Type B pancreatic cell (in vitro differentiated cells): ENCODE measurements at regions not wholly inside any gene's neighbourhood (a gene's known extent, or its start where the extent isn't known, plus 50 kb on each side); places are given as distances from the start of the nearest gene placed in this dataset.
A peak's percentile ranks its signal among the peaks of the same experiment; 100 is the strongest.
"Not testable (repeated sequence)": the region's sequence is repeated elsewhere in the genome, so short reads cannot be mapped to it uniquely, and the experiment has no call there.

Source experiments
- DNase-seq: peaks from one replicate; pipeline ENCODE4 v3.0.0; 2021; ENCODE audit warnings: mixed read lengths; ENCODE audit not compliant: unreplicated experiment; ENCODE audit errors: extremely low spot score
- H3K27ac Mint-ChIP-seq: 2 replicates; pipeline ENCODE4 v1.8.0; 2021; ENCODE audit warnings: mild to moderate bottlenecking, mixed read lengths
- H3K27me3 Mint-ChIP-seq: 2 replicates; pipeline ENCODE4 v1.8.0; 2021; ENCODE audit warnings: mixed read lengths
- H3K36me3 Mint-ChIP-seq: 2 replicates; pipeline ENCODE4 v1.8.0; 2021; ENCODE audit warnings: mixed read lengths
- H3K4me1 Mint-ChIP-seq: one replicate; pipeline ENCODE4 v1.8.0; 2021; ENCODE audit warnings: mixed read lengths; ENCODE audit not compliant: unreplicated experiment
- H3K4me3 Mint-ChIP-seq: 2 replicates; pipeline ENCODE4 v1.8.0; 2021; ENCODE audit warnings: mild to moderate bottlenecking, mixed read lengths
- H3K9me3 Mint-ChIP-seq: 2 replicates; pipeline ENCODE4 v1.8.0; 2021; ENCODE audit warnings: mixed read lengths
- TF ChIP-seq, protein P1 (sequence below): fragments of 200-600 bp; sonication (generic); conservative IDR thresholded peaks from 2 replicates; pipeline ENCODE4 v1.5.0; 2021; ENCODE audit warnings: antibody characterized with exemption, mild to moderate bottlenecking

DNA sequence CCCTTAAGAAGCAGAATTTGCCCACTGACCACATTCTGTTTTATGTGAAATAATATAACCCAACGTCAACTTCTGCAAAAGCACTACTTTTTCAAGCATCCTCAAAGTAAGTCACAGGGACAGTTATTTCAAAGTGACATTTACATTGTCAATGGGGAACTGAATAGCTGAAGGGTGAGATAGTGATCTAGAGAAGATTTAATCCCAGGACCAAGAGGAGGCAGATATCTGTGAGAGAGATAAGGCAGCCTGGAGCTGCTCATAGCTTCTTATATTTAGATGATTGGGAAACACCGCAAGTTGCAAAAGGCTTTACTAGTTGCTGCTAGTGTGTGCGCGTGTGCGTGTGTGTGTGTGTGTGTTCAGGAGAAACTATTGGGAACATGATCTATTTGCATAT is 210.4 kb upstream of the RFX3 start:
- Mint-ChIP-seq H3K36me3 (no peaks in the 10 kb centered on the region), H3K4me1 (peaks cover 18% of the 10 kb centered on the region), H3K9me3 (no peaks in the 10 kb centered on the region), H3K4me3 (no peak overlapping the region), H3K27ac (no peak overlapping the region), H3K27me3 (no peaks in the 10 kb centered on the region)
- TF ChIP-seq, protein P1, sequence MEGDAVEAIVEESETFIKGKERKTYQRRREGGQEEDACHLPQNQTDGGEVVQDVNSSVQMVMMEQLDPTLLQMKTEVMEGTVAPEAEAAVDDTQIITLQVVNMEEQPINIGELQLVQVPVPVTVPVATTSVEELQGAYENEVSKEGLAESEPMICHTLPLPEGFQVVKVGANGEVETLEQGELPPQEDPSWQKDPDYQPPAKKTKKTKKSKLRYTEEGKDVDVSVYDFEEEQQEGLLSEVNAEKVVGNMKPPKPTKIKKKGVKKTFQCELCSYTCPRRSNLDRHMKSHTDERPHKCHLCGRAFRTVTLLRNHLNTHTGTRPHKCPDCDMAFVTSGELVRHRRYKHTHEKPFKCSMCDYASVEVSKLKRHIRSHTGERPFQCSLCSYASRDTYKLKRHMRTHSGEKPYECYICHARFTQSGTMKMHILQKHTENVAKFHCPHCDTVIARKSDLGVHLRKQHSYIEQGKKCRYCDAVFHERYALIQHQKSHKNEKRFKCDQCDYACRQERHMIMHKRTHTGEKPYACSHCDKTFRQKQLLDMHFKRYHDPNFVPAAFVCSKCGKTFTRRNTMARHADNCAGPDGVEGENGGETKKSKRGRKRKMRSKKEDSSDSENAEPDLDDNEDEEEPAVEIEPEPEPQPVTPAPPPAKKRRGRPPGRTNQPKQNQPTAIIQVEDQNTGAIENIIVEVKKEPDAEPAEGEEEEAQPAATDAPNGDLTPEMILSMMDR = no peak
- no peak for DNase-seq

DNA sequence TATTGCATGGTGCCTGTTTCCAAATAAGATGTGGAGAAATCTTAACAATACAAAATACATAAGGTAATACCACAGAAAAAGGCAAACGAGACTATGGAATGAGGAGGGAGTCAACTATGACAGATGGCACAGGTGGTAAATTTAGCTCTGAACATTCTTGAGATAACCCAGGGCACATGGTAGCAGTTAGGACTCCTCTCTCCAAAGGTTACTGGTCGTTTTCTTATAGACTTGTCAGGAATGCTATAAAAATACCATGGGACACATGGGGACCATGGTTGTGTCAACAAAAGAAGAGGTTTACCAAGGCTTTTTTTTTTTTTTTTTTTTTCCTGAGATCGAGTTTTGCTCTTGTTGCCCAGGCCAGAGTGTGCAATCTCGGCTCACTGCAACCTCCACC is 209.4 kb upstream of the RFX3 start:
- Mint-ChIP-seq H3K4me3 (no peak overlapping the region), H3K36me3 (no peaks in the 10 kb centered on the region), H3K9me3 (no peaks in the 10 kb centered on the region), H3K4me1 (peaks cover 11% of the 10 kb centered on the region), H3K27ac (no peak overlapping the region), H3K27me3 (no peaks in the 10 kb centered on the region)
- TF ChIP-seq, protein P1 = no peak
- no peak for DNase-seq

DNA sequence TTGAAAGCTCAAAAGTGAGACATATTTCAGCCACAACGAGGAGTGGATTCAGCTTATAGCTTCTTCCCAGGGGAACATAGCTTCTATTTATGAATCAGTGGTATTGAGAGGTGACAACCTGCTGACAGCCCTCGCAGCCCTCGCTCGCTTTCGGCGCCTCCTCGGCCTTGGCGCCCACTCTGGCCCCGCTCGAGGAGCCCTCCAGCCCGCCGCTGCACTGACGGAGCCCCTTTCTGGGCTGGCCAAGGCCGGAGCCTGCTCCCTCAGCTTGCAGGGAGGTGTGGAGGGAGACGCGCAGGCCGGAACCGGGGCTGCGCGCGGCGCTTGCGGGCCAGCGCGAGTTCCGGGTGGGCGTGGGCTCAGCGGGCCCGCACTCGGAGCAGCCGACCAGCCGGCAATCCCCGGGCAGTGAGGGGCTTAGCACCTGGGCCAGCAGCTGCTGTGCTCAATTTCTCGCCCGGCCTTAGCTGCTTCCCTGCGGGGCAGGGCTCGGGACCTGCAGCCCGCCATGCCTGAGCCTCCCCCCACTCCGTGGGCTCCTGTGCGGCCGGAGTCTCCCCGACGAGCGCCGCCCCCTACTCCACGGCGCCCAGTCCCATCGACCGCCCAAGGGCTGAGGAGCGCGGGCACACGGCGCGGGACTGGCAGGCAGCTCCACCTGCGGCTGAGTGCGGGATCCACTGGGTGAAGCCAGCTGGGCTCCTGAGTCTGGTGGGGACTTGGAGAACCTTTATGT is 207.9 kb upstream of the RFX3 start:
- not testable (repeated sequence) for H3K27me3 Mint-ChIP-seq, H3K36me3 Mint-ChIP-seq, DNase-seq, H3K27ac Mint-ChIP-seq, H3K9me3 Mint-ChIP-seq, H3K4me3 Mint-ChIP-seq
- peaks cover 11% of the 10 kb centered on the region for H3K4me1 Mint-ChIP-seq

DNA sequence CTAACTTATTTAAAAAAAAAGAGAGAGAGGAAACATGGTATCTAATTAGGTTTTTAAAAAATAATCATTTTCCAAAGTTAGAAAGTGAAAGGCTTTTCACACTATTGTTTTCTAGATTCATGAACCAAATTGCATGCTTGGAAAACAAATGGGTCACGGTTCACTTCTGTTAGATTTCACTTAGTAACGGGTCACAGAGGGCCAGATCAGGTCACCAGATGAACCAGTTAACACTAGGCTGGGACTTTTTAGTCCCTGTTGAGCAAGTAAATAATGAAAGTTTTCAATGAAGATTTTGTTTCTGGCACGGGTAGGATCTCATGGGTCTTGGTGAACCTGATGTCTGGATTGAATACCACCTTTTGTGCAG is 207.2 kb upstream of the RFX3 start:
- Mint-ChIP-seq H3K4me3 (no peak overlapping the region), H3K27me3 (no peaks in the 10 kb centered on the region), H3K27ac (peak overlapping the region; percentile 0), H3K36me3 (no peaks in the 10 kb centered on the region), H3K9me3 (no peaks in the 10 kb centered on the region), H3K4me1 (peaks cover 11% of the 10 kb centered on the region)
- DNase-seq = no peak
- TF ChIP-seq, protein P1 = no peak

DNA sequence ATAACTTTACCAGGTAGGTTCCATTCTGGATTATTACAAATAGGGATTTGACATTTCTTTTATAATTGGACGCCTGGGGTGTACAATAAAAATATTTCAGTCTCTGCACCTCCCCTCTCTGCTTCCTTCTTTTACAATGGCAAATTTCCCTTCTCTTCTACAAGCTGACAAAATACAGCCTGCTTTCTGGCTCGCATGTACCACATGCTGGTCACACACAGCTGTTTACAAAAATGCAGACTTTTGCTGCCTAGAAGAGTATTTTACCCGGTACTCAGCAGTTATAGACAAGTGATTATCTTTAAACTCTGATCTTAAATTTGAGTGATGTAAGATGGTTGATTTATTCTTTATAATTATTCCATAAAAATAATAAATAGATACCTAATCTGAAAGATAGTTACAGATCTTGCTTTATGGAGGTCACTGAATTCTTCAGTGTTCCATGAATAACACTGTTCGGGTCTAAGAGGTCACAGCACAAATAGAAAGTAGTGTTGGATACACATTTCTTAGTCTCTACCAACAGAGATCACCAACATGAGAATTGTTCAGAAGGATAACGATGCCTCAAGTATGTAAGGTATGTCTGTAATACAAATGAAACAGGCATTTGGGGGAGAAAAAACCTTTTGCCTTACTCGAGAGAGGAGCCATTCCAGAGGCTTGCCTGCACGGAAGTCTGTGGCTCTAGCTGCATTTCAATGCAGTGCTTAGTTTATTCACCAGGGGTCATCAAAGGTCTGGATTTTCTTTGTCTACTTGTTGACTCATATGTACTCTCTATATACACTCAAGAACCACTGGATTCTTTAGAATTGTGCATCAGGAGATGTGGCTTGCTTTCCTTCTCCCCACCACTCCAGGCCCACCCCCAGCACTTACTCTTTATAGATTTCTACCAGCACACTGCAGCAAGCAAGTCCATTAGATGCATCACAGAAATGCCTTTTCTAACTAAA is 206.6 kb upstream of the RFX3 start:
- Mint-ChIP-seq H3K27ac (peak overlapping the region; percentile 0), H3K9me3 (no peaks in the 10 kb centered on the region), H3K4me3 (peak overlapping the region; percentile 54), H3K27me3 (no peaks in the 10 kb centered on the region), H3K4me1 (peaks cover 11% of the 10 kb centered on the region), H3K36me3 (no peaks in the 10 kb centered on the region)
- DNase-seq = no peak
- TF ChIP-seq, protein P1 = peak; percentile 84

DNA sequence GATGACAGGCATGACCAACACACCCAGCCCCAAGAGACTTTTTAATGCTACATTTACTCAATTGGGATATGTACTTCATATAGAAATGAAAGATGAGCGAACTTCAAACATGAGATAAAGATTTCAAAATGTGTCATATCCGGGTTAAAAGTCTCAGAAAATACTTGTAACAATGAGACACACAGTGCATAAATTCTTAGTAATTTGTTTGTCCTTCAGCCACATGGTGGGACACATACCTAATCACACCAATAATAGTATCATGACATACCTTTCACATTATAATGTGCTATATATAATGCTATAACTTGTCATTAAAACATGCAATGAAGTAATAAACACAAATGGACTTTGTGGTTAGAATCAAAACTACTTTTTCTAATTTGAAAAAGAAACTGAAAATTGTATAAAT is 204.7 kb upstream of the RFX3 start:
- H3K4me3 Mint-ChIP-seq = no peak overlapping the region
- H3K27me3 Mint-ChIP-seq = no peaks in the 10 kb centered on the region
- no peak for DNase-seq
- TF ChIP-seq, protein P1 = no peak
- no peaks in the 10 kb centered on the region for H3K36me3 Mint-ChIP-seq
- H3K27ac Mint-ChIP-seq = no peak overlapping the region
- no peaks in the 10 kb centered on the region for H3K9me3 Mint-ChIP-seq
- H3K4me1 Mint-ChIP-seq = peaks cover 11% of the 10 kb centered on the region
